ENCODE measurements at regions not wholly inside any gene's neighbourhood (a gene's known extent, or its start where the extent isn't known, plus 50 kb on each side); places are given as distances from the start of the nearest gene placed in this dataset.
A peak's percentile ranks its signal among the peaks of the same experiment; 100 is the strongest.

GRCh38 chr3:102670986-102671385 is 236.2 kb downstream of the ZPLD1 start:
- peaks cover 0 to 8% (median 0%) of the 10 kb centered on the region in 5 donors for H3K4me1 ChIP-seq (ENCODE audit: control insufficient read depth in 5 of 5, insufficient read depth in 5 of 5, low read length in 5 of 5)
- ATAC-seq (ENCODE audit: insufficient read depth, low FRiP score) (no peak), DNase-seq (no peak)
- no peak overlapping the region for H3K9ac ChIP-seq (ENCODE audit: insufficient read depth in 1 of 2, low read length in 2 of 2)
- no peaks in the 10 kb centered on the region for H3K36me3 ChIP-seq (ENCODE audit: control insufficient read depth in 4 of 4, insufficient read depth in 4 of 4, low read length in 4 of 4)
- no peaks in the 10 kb centered on the region for H3K27me3 ChIP-seq (ENCODE audit: control insufficient read depth in 3 of 3, insufficient read depth in 3 of 3, low read length in 2 of 3)
- no peaks in the 10 kb centered on the region for H3K9me3 ChIP-seq (ENCODE audit: control insufficient read depth in 4 of 4, insufficient read depth in 3 of 4, low read length in 3 of 4)
- H3K4me3 ChIP-seq: no peak overlapping the region
- TF ChIP-seq CTCF (IDR thresholded peaks at IDR 0.05; ENCODE audit: control extremely low read depth, extremely low read depth): no peak
- 73 to 81% methylated on average over 2 of the region's 2 CpGs for WGBS, 2 donors
- H3K27ac ChIP-seq (ENCODE audit: low read depth in 1 of 2, low read length in 1 of 2): no peak overlapping the region

GRCh38 chr3:102672305-102672704 is 237.5 kb downstream of the ZPLD1 start:
- Histone ChIP-seq H3K4me1 (ENCODE audit: control insufficient read depth in 5 of 5, insufficient read depth in 5 of 5, low read length in 5 of 5) (peaks cover 0 to 8% (median 0%) of the 10 kb centered on the region in 5 donors), H3K4me3 (no peak overlapping the region), H3K27me3 (ENCODE audit: control insufficient read depth in 3 of 3, insufficient read depth in 3 of 3, low read length in 2 of 3) (no peaks in the 10 kb centered on the region), H3K27ac (ENCODE audit: low read depth in 1 of 2, low read length in 1 of 2) (no peak overlapping the region), H3K36me3 (ENCODE audit: control insufficient read depth in 4 of 4, insufficient read depth in 4 of 4, low read length in 4 of 4) (no peaks in the 10 kb centered on the region), H3K9ac (ENCODE audit: insufficient read depth in 1 of 2, low read length in 2 of 2) (no peak overlapping the region), H3K9me3 (ENCODE audit: control insufficient read depth in 4 of 4, insufficient read depth in 3 of 4, low read length in 3 of 4) (no peaks in the 10 kb centered on the region)
- no peak for TF ChIP-seq CTCF (IDR thresholded peaks at IDR 0.05; ENCODE audit: control extremely low read depth, extremely low read depth)
- no peak for DNase-seq
- no peak for ATAC-seq (ENCODE audit: insufficient read depth, low FRiP score)
- WGBS, 2 donors: 74 to 91% methylated on average over 1 of the region's 1 CpG

GRCh38 chr3:102673271-102674115 is 238.7 kb downstream of the ZPLD1 start:
- TF ChIP-seq CTCF (IDR thresholded peaks at IDR 0.05; ENCODE audit: control extremely low read depth, extremely low read depth): no peak
- ATAC-seq (ENCODE audit: insufficient read depth, low FRiP score): peak; percentile 76

More at GRCh38 chr3:102673271-102674115, 238.7 kb downstream of the ZPLD1 start:
- Histone ChIP-seq H3K4me3 (no peak overlapping the region), H3K9me3 (ENCODE audit: control insufficient read depth in 4 of 4, insufficient read depth in 3 of 4, low read length in 3 of 4) (no peaks in the 10 kb centered on the region), H3K27me3 (ENCODE audit: control insufficient read depth in 3 of 3, insufficient read depth in 3 of 3, low read length in 2 of 3) (no peaks in the 10 kb centered on the region), H3K9ac (ENCODE audit: insufficient read depth in 1 of 2, low read length in 2 of 2) (peak overlapping the region in 1 of 2 donors; percentile 7), H3K36me3 (ENCODE audit: control insufficient read depth in 4 of 4, insufficient read depth in 4 of 4, low read length in 4 of 4) (no peaks in the 10 kb centered on the region), H3K4me1 (ENCODE audit: control insufficient read depth in 5 of 5, insufficient read depth in 5 of 5, low read length in 5 of 5) (peaks cover 0 to 8% (median 0%) of the 10 kb centered on the region in 5 donors), H3K27ac (ENCODE audit: low read depth in 1 of 2, low read length in 1 of 2) (no peak overlapping the region)
- WGBS, 2 donors: 16 to 20% methylated on average over 16 of the region's 16 CpGs
- DNase-seq: peak; percentile 71 to 81 (median 80)

Measured in lung (tissue), 11 donors.